HCT116 (cell line): ENCODE measurements at regions not wholly inside any gene's neighbourhood (a gene's known extent, or its start where the extent isn't known, plus 50 kb on each side); places are given as distances from the start of the nearest gene placed in this dataset.

Experiments used
- ATAC-seq: fragments of 200-7000 bp; cut with Tn5 transposase; 2 replicates; pipeline ENCODE4 v1.9.1; 2020; ENCODE audit warnings: mild to moderate bottlenecking, moderate library complexity
- BruUV-seq: library from RNA; stranded (reverse); fragments of 400-500 nt; replicated peaks from 2 replicates; lab custom pipeline; 2021; lab: Mats Ljungman, UMichigan
- CTCF ChIA-PET: fragments of 300-600 bp; sonication (Branson Sonifier 250); formaldehyde crosslinking; loops from one replicate; lab custom pipeline; 2021; ENCODE audit warnings: antibody characterized with exemption; lab: Charles Lee
- POLR2A ChIA-PET: fragments of 300-600, 350-600 bp; sonication (Branson Sonifier 250); formaldehyde crosslinking; loops from one replicate; lab custom pipeline; 2021; ENCODE audit warnings: antibody characterized with exemption; lab: Charles Lee
- RAD21 ChIA-PET, 2 experiments: fragments of 300-600 bp; sonication (Branson Sonifier 250); formaldehyde crosslinking; loops; one replicate each; lab custom pipeline; 2023; ENCODE audit warnings: low total read pairs in 2 of 2; ENCODE audit not compliant: uncharacterized antibody in 2 of 2, unreplicated experiment in 2 of 2, low non-redundant PET in 1 of 2; lab: Charles Lee
- DNase-seq: peaks from one replicate; pipeline ENCODE4 v3.0.0-alpha.2; 2010; ENCODE audit warnings: low read depth, low spot score
- H2AFZ ChIP-seq: fragments of 200-600 bp; shearing (Covaris generic), sonication (generic); 2 replicates; pipeline ENCODE4 v1.6.1; 2017; ENCODE audit warnings: low read depth, mixed run types, mixed read lengths, antibody characterized with exemption, low read length; ENCODE audit not compliant: poor library complexity, severe bottlenecking
- H3K27ac ChIP-seq: 2 replicates; pipeline ENCODE4 v1.5.1; 2012; ENCODE audit warnings: low read depth, low read length
- H3K27me3 ChIP-seq: fragments of 200-600 bp; sonication (generic); 2 replicates; pipeline ENCODE4 v1.6.1; 2016; ENCODE audit warnings: mixed run types, low read length, mixed read lengths; ENCODE audit not compliant: insufficient read depth
- H3K36me3 ChIP-seq, 2 experiments: fragments of 200-500 bp in 1 of 2; fragments of 200-600 bp in 1 of 2; sonication (Bioruptor generic) in 1 of 2; sonication (generic) in 1 of 2; 2 replicates each; pipeline versions ENCODE4 v1.5.1 to v1.6.1; 2014 to 2016; ENCODE audit warnings: low read length in 2 of 2, inconsistent platforms in 1 of 2, mixed read lengths in 1 of 2, mixed run types in 1 of 2; ENCODE audit not compliant: insufficient read depth in 2 of 2, control insufficient read depth in 1 of 2
- H3K4me1 ChIP-seq, 2 experiments: fragments of 200-600 bp in 1 of 2; sonication (generic) in 1 of 2; 2 replicates each; pipeline versions ENCODE4 v1.5.1 to v1.6.1; 2012 to 2017; ENCODE audit warnings: low read length in 2 of 2, inconsistent platforms in 1 of 2, mild to moderate bottlenecking in 1 of 2, mixed read lengths in 1 of 2, mixed run types in 1 of 2, moderate library complexity in 1 of 2; ENCODE audit not compliant: insufficient read depth in 2 of 2, control insufficient read depth in 1 of 2
- H3K4me2 ChIP-seq: fragments of 200-600 bp; sonication (generic); 2 replicates; pipeline ENCODE4 v1.6.1; 2017; ENCODE audit warnings: mixed run types, low read length, mixed read lengths
- H3K4me3 ChIP-seq, 2 experiments: fragments of 200-600 bp in 1 of 2; sonication (generic) in 1 of 2; replicated peaks in 1 of 2; 2 replicates each; pipeline ENCODE4 v1.5.1; 2011 to 2016; ENCODE audit warnings: low read length in 2 of 2, control low read depth in 1 of 2, low read depth in 1 of 2, mild to moderate bottlenecking in 1 of 2, mixed read lengths in 1 of 2, mixed run types in 1 of 2
- H3K79me2 ChIP-seq: fragments of 200-600 bp; sonication (generic); 2 replicates; pipeline ENCODE4 v1.6.1; 2017; ENCODE audit warnings: mild to moderate bottlenecking, mixed run types, low read length, moderate library complexity, mixed read lengths; ENCODE audit not compliant: insufficient read depth
- H3K9ac ChIP-seq: fragments of 200-600 bp; sonication (generic); 2 replicates; pipeline ENCODE4 v1.6.1; 2016; ENCODE audit warnings: low read length, mixed read lengths
- H3K9me2 ChIP-seq: fragments of 200-600 bp; sonication (generic), shearing (Covaris generic); 2 replicates; pipeline ENCODE4 v1.6.1; 2017; ENCODE audit warnings: mixed run types, mild to moderate bottlenecking, moderate library complexity; ENCODE audit not compliant: insufficient read depth
- H3K9me3 ChIP-seq, 2 experiments: fragments of 200-500 bp in 1 of 2; fragments of 200-600 bp in 1 of 2; sonication (Bioruptor generic) in 1 of 2; sonication (generic) in 1 of 2; 2 replicates each; pipeline ENCODE4 v1.6.1; 2014 to 2017; ENCODE audit warnings: low read length in 2 of 2, mixed read lengths in 2 of 2, inconsistent platforms in 1 of 2, low read depth in 1 of 2, mild to moderate bottlenecking in 1 of 2, mixed run types in 1 of 2, moderate library complexity in 1 of 2; ENCODE audit not compliant: control insufficient read depth in 1 of 2, insufficient read depth in 1 of 2
- H4K20me1 ChIP-seq: fragments of 200-600 bp; sonication (generic), shearing (Covaris generic); 2 replicates; pipeline ENCODE4 v1.6.1; 2017; ENCODE audit warnings: mixed run types, mild to moderate bottlenecking, moderate library complexity; ENCODE audit not compliant: insufficient read depth
- CBX3 ChIP-seq: IDR thresholded peaks from 2 replicates; pipeline ENCODE4 v1.6.1; 2012; ENCODE audit warnings: low read depth
- CEBPB ChIP-seq: IDR thresholded peaks from 2 replicates; pipeline ENCODE4 v1.6.1; 2012; ENCODE audit warnings: low read depth
- EGR1 ChIP-seq: IDR thresholded peaks from 2 replicates; pipeline ENCODE4 v1.6.1; 2012; ENCODE audit warnings: low read depth
- EZH2 ChIP-seq: fragments of 200-600 bp; sonication (generic); IDR thresholded peaks from 2 replicates; pipeline ENCODE4 v1.6.1; 2017; ENCODE audit warnings: antibody characterized with exemption, mixed run types
- EZH2phosphoT487 ChIP-seq: fragments of 200-600 bp; IDR thresholded peaks from 2 replicates; pipeline ENCODE4 v1.6.1; 2018; ENCODE audit warnings: antibody characterized with exemption, borderline replicate concordance
- FOSL1 ChIP-seq: IDR thresholded peaks from 2 replicates; pipeline ENCODE4 v1.6.1; 2012; ENCODE audit warnings: low read depth
- JUND ChIP-seq: IDR thresholded peaks from 2 replicates; pipeline ENCODE4 v1.6.1; 2012
- POLR2AphosphoS5 ChIP-seq: IDR thresholded peaks from 2 replicates; pipeline ENCODE4 v1.6.1; 2011; ENCODE audit warnings: mild to moderate bottlenecking, low read depth, low read length, moderate library complexity
- SIN3A ChIP-seq: IDR thresholded peaks from 2 replicates; pipeline ENCODE4 v1.6.1; 2012; ENCODE audit warnings: low read depth
- SP1 ChIP-seq: IDR thresholded peaks from 2 replicates; pipeline ENCODE4 v1.6.1; 2012; ENCODE audit warnings: low read depth
- TCF7L2 ChIP-seq: IDR thresholded peaks from 2 replicates; pipeline ENCODE4 v1.7.0; 2011; ENCODE audit warnings: borderline replicate concordance, inconsistent platforms; ENCODE audit not compliant: insufficient read depth, insufficient read length; ENCODE audit errors: extremely low read depth
- ZFX ChIP-seq: fragments of 450-650 bp; IDR thresholded peaks from 2 replicates; pipeline ENCODE4 v1.6.1; 2017
- ZNF274 ChIP-seq: fragments of 200-500 bp; sonication (Bioruptor generic); IDR thresholded peaks from 2 replicates; pipeline ENCODE4 v1.6.1; 2014; ENCODE audit warnings: mild to moderate bottlenecking, low read depth, low read length, inconsistent platforms
- intact Hi-C: fragments of 100-400 bp; cut with micrococcal nuclease; formaldehyde crosslinking; loops from 2 replicates; pipeline ENCODE4 v1.10.0; 2022
- TF ChIP-seq, protein P1 (sequence below): IDR thresholded peaks from 2 replicates; pipeline ENCODE4 v1.6.1; 2012; ENCODE audit warnings: low read depth
- TF ChIP-seq, protein P2 (sequence below): IDR thresholded peaks from 2 replicates; pipeline ENCODE4 v1.6.1; 2012
- TF ChIP-seq, protein P3 (sequence below), 3 experiments: fragments of 200-600 bp in 1 of 3; sonication (generic) in 1 of 3; IDR thresholded peaks in 2 of 3; conservative IDR thresholded peaks in 1 of 3; 2 replicates each; pipeline ENCODE4 v1.5.1; 2012 to 2017; ENCODE audit warnings: low read depth in 2 of 3, low read length in 2 of 3, antibody characterized with exemption in 1 of 3, borderline replicate concordance in 1 of 3, control low read depth in 1 of 3, mild to moderate bottlenecking in 1 of 3, mixed read lengths in 1 of 3, mixed run types in 1 of 3, moderate library complexity in 1 of 3; ENCODE audit not compliant: insufficient read depth in 1 of 3

DNA sequence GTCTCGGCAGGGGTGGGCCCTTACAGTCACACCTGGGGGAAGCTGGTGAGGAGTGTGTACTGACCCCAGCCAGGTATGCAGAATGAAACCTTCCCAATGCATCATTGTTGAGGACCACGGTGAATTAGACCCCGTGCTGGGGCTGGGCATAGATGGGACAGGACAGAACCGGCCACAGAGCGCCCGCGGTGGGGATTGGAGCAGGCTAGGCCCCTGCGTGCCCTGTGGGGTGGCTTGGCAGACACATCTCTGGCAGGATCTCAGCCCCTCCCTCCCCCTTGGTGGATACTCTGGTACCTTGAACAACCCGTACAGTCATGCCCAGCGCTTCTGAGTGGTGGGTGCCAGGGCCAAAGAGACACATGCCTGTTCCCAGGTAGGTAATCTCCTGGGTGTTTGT lies 200.6 kb downstream of the TEX29 start (continued):
- TF ChIP-seq, protein P1, sequence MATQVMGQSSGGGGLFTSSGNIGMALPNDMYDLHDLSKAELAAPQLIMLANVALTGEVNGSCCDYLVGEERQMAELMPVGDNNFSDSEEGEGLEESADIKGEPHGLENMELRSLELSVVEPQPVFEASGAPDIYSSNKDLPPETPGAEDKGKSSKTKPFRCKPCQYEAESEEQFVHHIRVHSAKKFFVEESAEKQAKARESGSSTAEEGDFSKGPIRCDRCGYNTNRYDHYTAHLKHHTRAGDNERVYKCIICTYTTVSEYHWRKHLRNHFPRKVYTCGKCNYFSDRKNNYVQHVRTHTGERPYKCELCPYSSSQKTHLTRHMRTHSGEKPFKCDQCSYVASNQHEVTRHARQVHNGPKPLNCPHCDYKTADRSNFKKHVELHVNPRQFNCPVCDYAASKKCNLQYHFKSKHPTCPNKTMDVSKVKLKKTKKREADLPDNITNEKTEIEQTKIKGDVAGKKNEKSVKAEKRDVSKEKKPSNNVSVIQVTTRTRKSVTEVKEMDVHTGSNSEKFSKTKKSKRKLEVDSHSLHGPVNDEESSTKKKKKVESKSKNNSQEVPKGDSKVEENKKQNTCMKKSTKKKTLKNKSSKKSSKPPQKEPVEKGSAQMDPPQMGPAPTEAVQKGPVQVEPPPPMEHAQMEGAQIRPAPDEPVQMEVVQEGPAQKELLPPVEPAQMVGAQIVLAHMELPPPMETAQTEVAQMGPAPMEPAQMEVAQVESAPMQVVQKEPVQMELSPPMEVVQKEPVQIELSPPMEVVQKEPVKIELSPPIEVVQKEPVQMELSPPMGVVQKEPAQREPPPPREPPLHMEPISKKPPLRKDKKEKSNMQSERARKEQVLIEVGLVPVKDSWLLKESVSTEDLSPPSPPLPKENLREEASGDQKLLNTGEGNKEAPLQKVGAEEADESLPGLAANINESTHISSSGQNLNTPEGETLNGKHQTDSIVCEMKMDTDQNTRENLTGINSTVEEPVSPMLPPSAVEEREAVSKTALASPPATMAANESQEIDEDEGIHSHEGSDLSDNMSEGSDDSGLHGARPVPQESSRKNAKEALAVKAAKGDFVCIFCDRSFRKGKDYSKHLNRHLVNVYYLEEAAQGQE, result no peak
- TF ChIP-seq POLR2AphosphoS5 (no peak), EGR1 (no peak), JUND (no peak)

DNA sequence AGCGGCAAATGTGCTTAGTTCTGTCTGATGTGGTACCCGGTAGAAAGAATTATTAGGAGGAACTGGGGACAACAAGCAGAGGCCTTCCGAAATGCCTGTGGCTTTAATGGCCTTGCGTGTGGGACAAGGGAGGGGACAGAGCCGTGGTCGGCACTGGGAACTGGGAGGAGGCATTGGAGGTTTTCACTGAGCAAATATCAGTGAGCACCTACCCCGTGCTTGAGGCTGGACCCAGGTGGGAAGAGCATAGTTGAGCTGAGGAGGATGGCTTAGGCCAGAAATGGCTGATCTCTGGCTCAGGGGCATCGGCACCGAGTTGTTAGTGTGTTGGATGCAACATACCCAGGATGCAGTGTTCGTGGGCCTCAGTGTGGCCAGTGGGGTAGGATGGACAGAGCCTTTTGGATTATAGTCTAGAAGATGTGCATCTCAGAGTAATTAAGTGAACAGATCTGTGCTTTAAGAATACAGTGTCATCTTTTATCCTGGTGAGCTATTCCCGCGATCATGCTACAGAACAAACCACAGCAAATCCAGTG lies 201.3 kb downstream of the TEX29 start:
- no peaks in the 10 kb centered on the region for H3K79me2 ChIP-seq
- no TSS peak for BruUV-seq
- no peak overlapping the region for H3K27ac ChIP-seq
- H2AFZ ChIP-seq, result no peak overlapping the region
- DNase-seq (no peak), ATAC-seq (no peak)
- ChIA-PET CTCF (no interaction called here), RAD21 (no interaction called here), POLR2A (no interaction called here)
- H3K9me2 ChIP-seq, result no peaks in the 10 kb centered on the region
- no peak overlapping the region for H3K4me2 ChIP-seq
- intact Hi-C loops, result no loop called here
- no peaks in the 10 kb centered on the region for H3K9me3 ChIP-seq
- no peak overlapping the region for H3K4me3 ChIP-seq
- no peaks in the 10 kb centered on the region for H4K20me1 ChIP-seq
- peaks cover 18% of the 10 kb centered on the region; the same call in 1 of the 2 replicates for H3K27me3 ChIP-seq
- no peak overlapping the region for H3K9ac ChIP-seq
- H3K4me1 ChIP-seq, result no peaks in the 10 kb centered on the region
- H3K36me3 ChIP-seq, result no peaks in the 10 kb centered on the region
- TF ChIP-seq SIN3A, result no peak
- TF ChIP-seq ZFX, result no peak
- no peak for TF ChIP-seq EZH2
- TF ChIP-seq, protein P2, sequence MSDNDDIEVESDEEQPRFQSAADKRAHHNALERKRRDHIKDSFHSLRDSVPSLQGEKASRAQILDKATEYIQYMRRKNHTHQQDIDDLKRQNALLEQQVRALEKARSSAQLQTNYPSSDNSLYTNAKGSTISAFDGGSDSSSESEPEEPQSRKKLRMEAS, result no peak
- no peak for TF ChIP-seq TCF7L2
- TF ChIP-seq ZNF274, result no peak
- TF ChIP-seq EZH2phosphoT487, result no peak
- no peak for TF ChIP-seq JUND
- TF ChIP-seq CEBPB, result no peak
- TF ChIP-seq FOSL1, result no peak
- TF ChIP-seq, protein P1, result no peak
- TF ChIP-seq CBX3, result no peak
- TF ChIP-seq SP1, result no peak
- TF ChIP-seq, protein P3, sequence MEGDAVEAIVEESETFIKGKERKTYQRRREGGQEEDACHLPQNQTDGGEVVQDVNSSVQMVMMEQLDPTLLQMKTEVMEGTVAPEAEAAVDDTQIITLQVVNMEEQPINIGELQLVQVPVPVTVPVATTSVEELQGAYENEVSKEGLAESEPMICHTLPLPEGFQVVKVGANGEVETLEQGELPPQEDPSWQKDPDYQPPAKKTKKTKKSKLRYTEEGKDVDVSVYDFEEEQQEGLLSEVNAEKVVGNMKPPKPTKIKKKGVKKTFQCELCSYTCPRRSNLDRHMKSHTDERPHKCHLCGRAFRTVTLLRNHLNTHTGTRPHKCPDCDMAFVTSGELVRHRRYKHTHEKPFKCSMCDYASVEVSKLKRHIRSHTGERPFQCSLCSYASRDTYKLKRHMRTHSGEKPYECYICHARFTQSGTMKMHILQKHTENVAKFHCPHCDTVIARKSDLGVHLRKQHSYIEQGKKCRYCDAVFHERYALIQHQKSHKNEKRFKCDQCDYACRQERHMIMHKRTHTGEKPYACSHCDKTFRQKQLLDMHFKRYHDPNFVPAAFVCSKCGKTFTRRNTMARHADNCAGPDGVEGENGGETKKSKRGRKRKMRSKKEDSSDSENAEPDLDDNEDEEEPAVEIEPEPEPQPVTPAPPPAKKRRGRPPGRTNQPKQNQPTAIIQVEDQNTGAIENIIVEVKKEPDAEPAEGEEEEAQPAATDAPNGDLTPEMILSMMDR (IDR thresholded peaks at IDR 0.05 in 2 of 3, conservative IDR thresholded peaks at IDR 0.05 in 1 of 3; ENCODE audit: borderline replicate concordance in 1 of 3, insufficient read depth in 1 of 3, low read depth in 2 of 3, low read length in 2 of 3), result no peak
